ENCODE measurements at regions not wholly inside any gene's neighbourhood (a gene's known extent, or its start where the extent isn't known, plus 50 kb on each side); places are given as distances from the start of the nearest gene placed in this dataset.

GRCh38 chr2:221851531-221852045 lies 279.5 kb upstream of the EPHA4 start:
- intact Hi-C loops (cut with DNase I), result no loop called here
- TF ChIP-seq, protein P1, sequence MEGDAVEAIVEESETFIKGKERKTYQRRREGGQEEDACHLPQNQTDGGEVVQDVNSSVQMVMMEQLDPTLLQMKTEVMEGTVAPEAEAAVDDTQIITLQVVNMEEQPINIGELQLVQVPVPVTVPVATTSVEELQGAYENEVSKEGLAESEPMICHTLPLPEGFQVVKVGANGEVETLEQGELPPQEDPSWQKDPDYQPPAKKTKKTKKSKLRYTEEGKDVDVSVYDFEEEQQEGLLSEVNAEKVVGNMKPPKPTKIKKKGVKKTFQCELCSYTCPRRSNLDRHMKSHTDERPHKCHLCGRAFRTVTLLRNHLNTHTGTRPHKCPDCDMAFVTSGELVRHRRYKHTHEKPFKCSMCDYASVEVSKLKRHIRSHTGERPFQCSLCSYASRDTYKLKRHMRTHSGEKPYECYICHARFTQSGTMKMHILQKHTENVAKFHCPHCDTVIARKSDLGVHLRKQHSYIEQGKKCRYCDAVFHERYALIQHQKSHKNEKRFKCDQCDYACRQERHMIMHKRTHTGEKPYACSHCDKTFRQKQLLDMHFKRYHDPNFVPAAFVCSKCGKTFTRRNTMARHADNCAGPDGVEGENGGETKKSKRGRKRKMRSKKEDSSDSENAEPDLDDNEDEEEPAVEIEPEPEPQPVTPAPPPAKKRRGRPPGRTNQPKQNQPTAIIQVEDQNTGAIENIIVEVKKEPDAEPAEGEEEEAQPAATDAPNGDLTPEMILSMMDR (IDR thresholded peaks at IDR 0.05), result no peak
- no peak for TF ChIP-seq POLR2A (IDR thresholded peaks at IDR 0.05)
- H3K4me1 ChIP-seq, result no peaks in the 10 kb centered on the region
- no peak for DNase-seq (ENCODE audit: extremely low spot score in 2 of 2)
- no peaks in the 10 kb centered on the region for H3K9me3 ChIP-seq
- no peaks in the 10 kb centered on the region for H3K27me3 ChIP-seq
- H3K4me3 ChIP-seq, result no peak overlapping the region
- H3K27ac ChIP-seq, result no peak overlapping the region
- H3K36me3 ChIP-seq, result no peaks in the 10 kb centered on the region

- no peak overlapping the region for H3K4me3 ChIP-seq
- H3K27me3 ChIP-seq, result no peaks in the 10 kb centered on the region
- TF ChIP-seq, protein P1 (IDR thresholded peaks at IDR 0.05), result no peak
- TF ChIP-seq POLR2A (IDR thresholded peaks at IDR 0.05) (no peak), POLR2AphosphoS5 (IDR thresholded peaks at IDR 0.05; ENCODE audit: insufficient read depth in 1 of 2, low read depth in 1 of 2) (no peak)
- H3K4me1 ChIP-seq, result no peaks in the 10 kb centered on the region
- H3K27ac ChIP-seq, result no peak overlapping the region
- no peak for DNase-seq (ENCODE audit: extremely low spot score in 2 of 2)
- intact Hi-C loops (cut with DNase I), result no loop called here
- H3K9me3 ChIP-seq, result no peaks in the 10 kb centered on the region
- no peaks in the 10 kb centered on the region for H3K36me3 ChIP-seq
Observed at GRCh38 chr2:221850076-221850475, 278.0 kb upstream of the EPHA4 start.

- H3K27me3 ChIP-seq, result no peaks in the 10 kb centered on the region
- TF ChIP-seq POLR2AphosphoS5 (IDR thresholded peaks at IDR 0.05; ENCODE audit: insufficient read depth in 1 of 2, low read depth in 1 of 2), result no peak
- TF ChIP-seq, protein P1 (IDR thresholded peaks at IDR 0.05), result no peak
- no peak for TF ChIP-seq POLR2A (IDR thresholded peaks at IDR 0.05)
- intact Hi-C loops (cut with DNase I), result no loop called here
- no peak overlapping the region for H3K4me3 ChIP-seq
- no peaks in the 10 kb centered on the region for H3K36me3 ChIP-seq
- DNase-seq (ENCODE audit: extremely low spot score in 2 of 2), result no peak
- H3K4me1 ChIP-seq, result no peaks in the 10 kb centered on the region
- no peaks in the 10 kb centered on the region for H3K9me3 ChIP-seq
- no peak overlapping the region for H3K27ac ChIP-seq
Observed at GRCh38 chr2:221848286-221848685, 276.2 kb upstream of the EPHA4 start.

- DNase-seq (ENCODE audit: extremely low spot score in 2 of 2), result no peak
- H3K36me3 ChIP-seq, result no peaks in the 10 kb centered on the region
- TF ChIP-seq, protein P1 (IDR thresholded peaks at IDR 0.05), result no peak
- TF ChIP-seq POLR2AphosphoS5 (IDR thresholded peaks at IDR 0.05; ENCODE audit: insufficient read depth in 1 of 2, low read depth in 1 of 2), result no peak
- TF ChIP-seq POLR2A (IDR thresholded peaks at IDR 0.05), result no peak
- no peaks in the 10 kb centered on the region for H3K27me3 ChIP-seq
- no peaks in the 10 kb centered on the region for H3K9me3 ChIP-seq
- no peak overlapping the region for H3K27ac ChIP-seq
- intact Hi-C loops (cut with DNase I), result no loop called here
- no peak overlapping the region for H3K4me3 ChIP-seq
- no peaks in the 10 kb centered on the region for H3K4me1 ChIP-seq
Observed at GRCh38 chr2:221845021-221845365, 272.9 kb upstream of the EPHA4 start.

GRCh38 chr2:221844212-221845020 lies 272.3 kb upstream of the EPHA4 start:
- no peak for DNase-seq (ENCODE audit: extremely low spot score in 2 of 2)
- Histone ChIP-seq H3K4me1 (no peaks in the 10 kb centered on the region), H3K27me3 (no peaks in the 10 kb centered on the region), H3K9me3 (no peaks in the 10 kb centered on the region), H3K4me3 (no peak overlapping the region), H3K27ac (no peak overlapping the region), H3K36me3 (no peaks in the 10 kb centered on the region)
- TF ChIP-seq POLR2AphosphoS5 (IDR thresholded peaks at IDR 0.05; ENCODE audit: insufficient read depth in 1 of 2, low read depth in 1 of 2), result no peak
- TF ChIP-seq, protein P1 (IDR thresholded peaks at IDR 0.05), result no peak
- TF ChIP-seq POLR2A (IDR thresholded peaks at IDR 0.05), result no peak
- intact Hi-C loops (cut with DNase I), result no loop called here

Measured in vagina (tissue), 2 donors.